MM.1S (cell line): ENCODE measurements at regions not wholly inside any gene's neighbourhood (a gene's known extent, or its start where the extent isn't known, plus 50 kb on each side); places are given as distances from the start of the nearest gene placed in this dataset.

Experiments used
- CTCF ChIP-seq: fragments of 300-600 bp; sonication (generic); IDR thresholded peaks from 2 replicates; pipeline ENCODE4 v1.5.1; 2016; ENCODE audit warnings: antibody characterized with exemption, low read length, mixed read lengths
- EZH2phosphoT487 ChIP-seq: fragments of 300-600 bp; sonication (generic); IDR thresholded peaks from 2 replicates; pipeline ENCODE4 v1.6.1; 2018; ENCODE audit warnings: antibody characterized with exemption, low read length

DNA sequence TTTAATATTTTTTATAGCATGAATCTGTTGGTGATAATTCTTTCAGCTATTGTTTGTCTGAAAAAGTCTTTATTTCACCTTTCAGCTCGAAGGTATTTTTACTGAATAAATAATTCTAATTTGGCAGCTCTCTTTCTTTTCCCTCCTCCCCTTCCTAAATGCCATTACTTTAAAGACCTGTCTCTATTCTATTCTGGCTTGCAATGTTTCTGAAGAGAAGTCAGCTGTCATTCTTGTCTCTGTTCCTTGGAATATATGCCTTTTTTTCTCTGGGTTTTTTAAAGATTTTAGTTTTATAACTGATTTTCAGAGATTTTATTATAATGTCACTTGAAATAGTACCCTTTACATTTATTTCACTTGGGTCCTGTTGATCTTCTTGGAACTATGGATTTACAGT lies 237.9 kb upstream of the DAAM1 start:
- TF ChIP-seq CTCF (no peak), EZH2phosphoT487 (no peak)
